NCI-H510A (cell line): ENCODE measurements at regions not wholly inside any gene's neighbourhood (a gene's known extent, or its start where the extent isn't known, plus 50 kb on each side); places are given as distances from the start of the nearest gene placed in this dataset.

Source experiments
- DNase-seq: peaks from one replicate; lab custom pipeline; 2025; lab: John Stamatoyannopoulos, UW

DNA sequence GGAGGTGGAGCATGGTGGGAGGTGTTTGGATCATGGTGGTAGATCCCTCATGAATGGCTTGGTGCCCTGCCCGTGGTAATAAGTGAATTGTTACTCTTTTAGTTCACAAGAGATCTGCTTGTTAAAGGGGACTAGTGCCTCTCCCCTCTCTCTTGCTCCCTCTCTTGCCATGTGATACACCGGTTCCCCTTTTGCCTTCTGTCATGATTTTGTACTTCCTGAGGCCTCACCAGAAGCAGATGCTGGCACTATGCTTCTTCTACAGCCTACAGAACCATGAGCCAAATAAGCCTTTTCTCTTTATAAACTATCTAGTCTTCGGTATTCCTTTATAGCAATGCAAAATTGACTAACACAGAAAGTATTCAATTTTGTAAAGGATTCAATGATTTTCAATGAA lies 817.1 kb downstream of the TLR4 start:
- no peak for DNase-seq

DNA sequence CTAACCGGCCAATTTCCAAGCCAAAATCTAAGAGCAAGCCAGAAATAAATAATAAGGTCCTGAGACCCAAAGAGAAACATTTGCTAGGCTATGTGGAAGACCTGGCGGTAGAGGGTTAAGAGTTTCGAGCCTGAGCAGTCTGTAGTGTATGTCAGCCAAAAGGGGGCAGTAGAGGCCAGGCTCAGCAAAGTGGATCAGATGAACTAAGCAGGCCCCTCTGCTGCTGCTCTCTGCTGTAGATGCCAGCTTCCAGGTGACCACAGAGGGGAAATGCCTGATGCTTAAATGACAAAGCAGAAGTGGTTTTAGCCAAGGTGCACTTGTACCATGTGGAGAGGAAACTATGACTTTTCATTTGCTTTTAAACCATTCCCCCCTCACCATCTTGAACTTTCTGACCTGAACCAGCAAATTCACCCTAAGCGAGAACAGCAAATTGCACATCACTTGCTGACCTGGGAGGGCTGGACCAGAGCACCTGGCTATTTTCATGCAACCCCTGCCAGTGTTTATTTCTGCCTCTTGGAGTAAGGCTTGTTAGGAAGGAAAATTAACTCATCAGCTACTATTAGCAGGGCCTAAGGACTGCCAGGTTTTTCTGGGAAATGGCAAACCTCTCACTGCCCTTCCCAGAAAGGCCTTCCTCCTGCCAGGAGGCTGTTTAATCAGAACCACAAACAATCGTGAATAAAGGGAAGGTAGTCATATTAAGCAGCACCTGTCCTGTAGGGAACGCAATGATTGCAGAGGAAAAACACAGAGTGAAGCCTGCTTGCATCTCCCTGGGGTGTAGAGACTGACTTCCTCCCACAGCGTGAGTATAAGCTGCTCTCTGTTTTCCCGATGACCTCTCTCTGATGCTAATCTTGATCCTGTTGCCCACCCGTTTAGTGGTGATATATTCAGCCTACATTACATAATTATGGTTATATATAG lies 818.2 kb downstream of the TLR4 start:
- no peak for DNase-seq

- no peak for DNase-seq
Measured at GRCh38 chr9:118527261-118527660, 823.1 kb downstream of the TLR4 start.

DNA sequence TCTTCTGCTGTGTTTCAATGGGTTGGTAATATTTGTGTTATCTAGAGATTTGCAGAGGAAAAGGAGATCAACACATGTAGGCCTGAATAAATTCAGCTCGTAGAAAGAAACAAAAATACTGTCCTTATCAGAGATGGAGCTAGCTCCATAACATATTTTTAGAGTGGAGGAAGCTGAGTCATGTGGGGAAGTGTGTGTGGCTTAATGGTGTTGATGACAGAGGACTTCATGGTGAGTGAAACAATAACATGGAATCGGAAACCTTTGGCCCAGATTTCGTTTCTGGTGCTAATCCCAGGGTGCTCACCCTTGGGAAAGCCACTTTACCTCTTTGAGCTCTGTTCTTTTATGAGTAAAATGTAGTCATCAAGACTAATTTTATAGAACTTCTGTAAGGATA lies 825.0 kb downstream of the TLR4 start:
- no peak for DNase-seq

DNA sequence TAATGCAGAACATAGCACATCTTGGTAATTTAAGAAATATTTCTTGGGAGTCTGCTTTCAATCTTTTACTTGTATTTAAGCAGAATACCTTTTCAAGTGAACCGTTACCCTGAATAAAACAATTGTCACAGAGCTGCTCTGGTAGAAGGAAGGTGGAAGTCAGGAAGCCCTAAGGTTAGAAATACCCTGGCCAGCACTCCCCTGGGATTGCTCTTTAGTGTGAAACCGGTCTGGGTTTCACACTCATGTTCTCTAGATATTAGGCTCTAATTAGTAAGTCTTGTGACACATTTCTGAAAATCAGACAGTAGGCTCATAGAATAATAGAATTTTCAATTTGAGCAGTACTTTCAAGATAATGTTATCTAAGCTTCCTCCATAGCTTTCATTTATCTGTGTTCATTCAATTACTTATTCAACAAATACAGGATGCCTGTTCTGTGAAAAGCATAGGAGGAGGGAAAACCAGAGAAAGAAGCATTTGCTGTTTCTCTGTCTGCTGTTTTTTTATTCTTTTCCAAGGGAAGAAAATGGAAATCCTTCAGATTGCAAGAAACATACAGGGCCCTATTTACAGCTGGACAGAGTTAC lies 825.5 kb downstream of the TLR4 start:
- no peak for DNase-seq

- no peak for DNase-seq
Measured at GRCh38 chr9:118532592-118532991, 828.4 kb downstream of the TLR4 start.

- no peak for DNase-seq
Measured at GRCh38 chr9:118533101-118533500, 828.9 kb downstream of the TLR4 start.

DNA sequence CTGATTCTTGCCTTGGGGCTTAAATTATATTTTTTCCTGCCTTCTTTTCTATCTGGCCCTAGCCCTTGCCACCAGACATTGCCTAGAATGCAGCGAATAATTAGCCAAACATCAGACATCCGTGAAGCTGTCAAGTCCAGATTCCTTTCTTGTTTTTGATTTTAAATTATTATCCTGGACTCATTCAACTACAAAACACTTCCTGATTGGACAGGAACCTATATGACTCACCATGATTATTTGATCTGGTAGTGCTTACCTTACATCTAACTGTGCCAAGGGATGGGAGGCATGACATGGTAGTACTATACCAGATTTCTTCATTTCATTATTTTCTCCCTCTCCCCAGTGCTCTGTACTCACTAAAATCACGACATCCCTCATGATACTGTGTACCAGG lies 829.6 kb downstream of the TLR4 start:
- DNase-seq = no peak

- DNase-seq = no peak
Measured at GRCh38 chr9:118536153-118536552, 832.0 kb downstream of the TLR4 start.

DNA sequence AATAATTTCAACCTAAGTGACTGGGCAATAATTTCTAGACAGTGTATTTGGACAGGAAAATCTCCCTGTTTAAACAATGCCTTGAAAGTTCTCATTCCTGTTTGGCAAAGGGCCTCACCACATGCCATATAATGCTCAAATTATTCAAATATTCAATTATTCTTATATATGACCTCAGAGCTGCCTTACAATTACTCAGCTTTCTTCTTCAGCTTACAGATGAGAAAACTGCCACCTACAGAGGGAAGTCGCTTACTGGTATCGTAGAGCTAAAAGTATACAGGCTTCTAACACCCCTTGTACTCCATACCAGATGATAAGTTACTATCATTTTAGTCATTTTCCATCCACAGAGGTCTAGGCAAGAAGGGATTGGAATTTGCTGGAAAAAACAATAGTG lies 830.3 kb downstream of the BRINP1 start:
- no peak for DNase-seq

GRCh38 chr9:118553465-118553864 lies 815.8 kb downstream of the BRINP1 start:
- DNase-seq = no peak

GRCh38 chr9:118554987-118555386 lies 814.2 kb downstream of the BRINP1 start:
- no peak for DNase-seq

DNA sequence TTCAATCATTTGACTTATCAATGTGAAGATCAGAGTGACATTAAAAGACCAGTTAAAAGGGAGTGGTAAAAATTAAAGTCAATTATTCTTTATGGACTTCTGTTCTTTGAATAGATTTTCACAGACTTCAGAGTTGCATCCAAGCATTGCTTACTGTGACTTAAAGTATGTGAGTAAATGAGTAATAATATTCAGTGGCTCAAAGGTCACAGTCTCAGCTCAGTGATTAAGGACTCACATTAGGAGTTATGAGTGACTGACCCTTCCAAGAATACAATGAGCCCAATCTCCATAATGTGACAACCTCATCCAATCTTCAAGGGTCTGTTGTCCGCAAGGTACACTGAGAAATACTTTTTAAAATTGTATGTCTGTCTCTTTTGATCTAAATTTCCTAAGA lies 811.2 kb downstream of the BRINP1 start:
- no peak for DNase-seq

- DNase-seq = no peak
Measured at GRCh38 chr9:118558891-118559290, 810.3 kb downstream of the BRINP1 start.

- no peak for DNase-seq
Measured at GRCh38 chr9:118561051-118561450, 808.2 kb downstream of the BRINP1 start.

- no peak for DNase-seq
Measured at GRCh38 chr9:118563677-118564076, 805.6 kb downstream of the BRINP1 start.

DNA sequence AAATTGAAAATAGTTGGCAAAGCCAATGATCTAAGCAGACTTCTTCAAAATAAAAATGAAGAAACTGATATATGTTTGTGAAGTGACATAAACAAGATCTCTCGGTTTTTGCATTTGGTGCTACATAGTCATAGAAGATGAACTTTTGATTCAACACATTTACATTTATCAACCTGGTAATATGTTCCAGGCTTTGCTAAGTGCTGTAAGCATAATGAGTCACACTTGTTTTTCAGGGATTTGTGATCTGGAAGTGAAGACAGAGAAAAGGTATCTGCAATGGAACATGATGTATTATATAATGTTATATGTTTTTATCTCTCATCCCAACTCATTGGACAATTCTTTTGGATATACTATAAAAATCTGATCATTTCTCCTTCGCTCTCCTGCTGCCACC lies 801.4 kb downstream of the BRINP1 start:
- DNase-seq = no peak

DNA sequence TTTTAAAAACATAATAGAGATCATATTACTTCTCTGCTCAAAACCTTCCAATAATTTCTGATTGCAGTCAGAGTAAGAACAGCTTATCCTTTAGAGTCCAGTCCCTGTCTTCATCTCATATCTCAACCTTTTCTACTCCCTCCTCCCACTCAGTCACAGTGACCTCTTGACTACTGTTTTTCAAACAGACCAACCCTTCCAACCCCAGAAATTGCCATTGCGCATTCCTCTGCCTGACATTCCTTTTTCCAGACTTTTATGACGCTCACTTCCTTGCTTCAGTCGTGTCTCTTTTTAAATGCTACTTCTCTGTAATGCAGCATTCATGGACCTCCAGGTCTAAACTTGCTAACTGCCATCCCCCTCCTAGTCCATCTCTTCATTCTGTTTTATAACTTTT lies 800.5 kb downstream of the BRINP1 start:
- no peak for DNase-seq

DNA sequence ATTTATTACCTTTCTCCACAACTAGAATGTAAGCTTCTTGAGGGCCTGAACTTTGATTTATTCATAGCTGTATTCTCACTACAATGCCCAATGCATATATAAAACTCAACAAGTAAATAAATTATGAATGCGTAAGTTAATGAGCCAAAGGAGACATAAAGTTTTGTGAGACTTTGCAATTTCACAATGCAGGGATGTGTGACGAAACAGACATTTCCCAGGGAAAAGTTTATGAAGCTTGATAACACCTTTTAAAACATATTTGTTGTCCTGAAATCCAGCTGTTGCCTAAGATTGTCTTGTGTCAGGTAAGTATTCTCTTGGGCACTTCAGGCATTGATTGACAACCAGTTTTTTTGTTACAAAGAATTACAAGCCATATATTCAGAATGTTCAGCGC lies 800.1 kb downstream of the BRINP1 start:
- no peak for DNase-seq

DNA sequence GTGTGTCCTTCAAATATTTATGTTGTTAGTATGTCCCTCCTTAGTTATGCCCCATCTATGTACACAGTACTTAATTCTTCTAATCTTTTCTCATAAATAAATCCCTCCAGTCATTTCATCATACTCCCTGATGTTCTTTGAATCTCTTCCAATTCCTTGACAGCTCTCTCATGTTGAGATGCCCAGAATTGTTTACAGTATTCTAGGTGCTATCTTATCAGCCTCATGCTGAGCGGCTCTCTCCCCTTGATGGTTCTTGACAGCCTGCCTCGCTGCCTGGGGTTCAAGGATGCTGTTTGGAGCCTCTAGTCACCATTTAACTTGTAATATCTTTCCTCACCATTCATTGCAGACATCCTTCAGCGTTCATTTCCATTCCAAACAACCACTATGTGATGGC lies 799.2 kb downstream of the BRINP1 start:
- no peak for DNase-seq

DNA sequence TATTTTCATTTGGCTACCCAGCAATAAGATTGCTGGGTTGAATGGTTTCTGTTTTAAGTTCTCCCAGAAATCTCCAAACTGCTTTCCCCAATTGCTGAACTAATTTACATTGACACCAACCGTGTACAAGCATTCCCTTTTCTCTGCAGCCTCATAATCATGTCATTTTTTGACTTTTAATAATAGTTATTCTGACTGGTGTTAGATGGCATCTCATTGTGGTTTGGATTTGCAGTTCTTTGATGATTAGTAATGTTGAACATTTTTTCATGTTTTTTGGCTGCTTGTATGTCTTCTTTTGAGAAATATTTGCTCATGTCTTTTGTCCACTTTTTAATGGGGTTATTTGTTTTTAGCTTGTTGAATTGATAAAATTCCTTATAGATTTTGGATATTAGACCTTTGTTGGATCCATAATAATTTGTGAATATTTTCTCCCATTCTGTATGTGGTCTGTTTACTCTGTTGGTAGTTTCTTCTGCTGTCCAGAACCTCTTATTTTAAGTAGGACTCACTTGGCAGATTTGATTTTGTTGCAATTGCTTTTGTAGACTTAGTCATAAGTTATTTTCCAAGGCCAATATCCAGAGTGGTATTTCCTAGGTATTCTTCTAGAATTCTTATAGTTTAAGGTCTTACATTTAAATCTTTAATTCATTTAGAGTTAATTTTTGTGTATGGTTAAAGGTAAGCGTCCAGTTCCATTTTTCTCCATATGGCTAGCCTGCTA lies 793.7 kb downstream of the BRINP1 start:
- no peak for DNase-seq

- DNase-seq = no peak
Measured at GRCh38 chr9:118577121-118577520, 792.1 kb downstream of the BRINP1 start.

DNA sequence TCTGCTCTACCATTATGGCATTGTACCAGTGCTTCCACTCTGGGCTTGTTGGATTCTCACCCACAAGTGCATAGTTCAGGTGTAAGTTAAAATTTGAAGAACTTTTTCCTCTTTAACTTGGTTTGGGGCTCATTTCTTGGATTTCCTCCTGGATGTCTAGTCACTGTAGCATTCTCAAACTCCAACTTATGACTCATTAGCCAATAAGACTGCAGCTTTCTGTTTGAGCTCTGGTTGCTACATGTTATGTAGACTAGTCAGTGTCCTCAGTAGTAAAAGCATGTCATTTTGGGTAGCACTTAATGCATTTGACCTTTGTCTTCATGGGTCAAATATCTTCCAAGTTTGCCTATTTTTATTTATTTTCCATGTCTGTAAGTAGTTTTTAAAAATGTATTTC lies 790.8 kb downstream of the BRINP1 start:
- DNase-seq = no peak
